NB4 (cell line): ENCODE measurements at regions not wholly inside any gene's neighbourhood (a gene's known extent, or its start where the extent isn't known, plus 50 kb on each side); places are given as distances from the start of the nearest gene placed in this dataset.

Experiments
- MYC ChIP-seq: IDR thresholded peaks from 2 replicates; pipeline ENCODE4 v1.6.1; 2011; ENCODE audit warnings: low read depth, low read length
- POLR2A ChIP-seq: IDR thresholded peaks from 2 replicates; pipeline ENCODE4 v1.6.1; 2011; ENCODE audit warnings: mild to moderate bottlenecking; ENCODE audit not compliant: insufficient read length; ENCODE audit errors: extremely low read depth
- TF ChIP-seq, protein P1 (sequence below): IDR thresholded peaks from one replicate; pipeline ENCODE4 v1.5.1; 2012; ENCODE audit warnings: low read depth, low read length
- TF ChIP-seq, protein P2 (sequence below): IDR thresholded peaks from 2 replicates; pipeline ENCODE4 v1.6.1; 2011; ENCODE audit warnings: low read depth, low read length

DNA sequence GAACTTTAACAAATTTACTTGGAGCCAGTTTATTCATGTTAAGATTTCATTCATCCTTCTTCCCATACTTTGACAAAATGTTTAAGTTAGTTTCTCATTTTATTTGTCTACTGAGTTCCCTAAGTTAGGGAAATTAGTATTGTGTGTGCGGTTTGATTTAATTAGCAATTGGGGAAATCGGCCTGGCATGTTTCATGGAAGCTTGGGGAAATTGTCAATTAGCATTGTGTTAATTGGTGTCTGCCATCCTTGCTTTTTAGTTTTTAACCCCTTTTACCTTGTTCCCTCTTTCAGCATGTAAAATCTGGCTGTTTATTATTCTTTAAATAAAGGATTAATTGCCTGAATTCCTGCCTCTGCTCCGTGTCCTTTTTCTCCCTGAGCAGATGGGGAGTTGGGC is 279.6 kb downstream of the BCL11A start:
- TF ChIP-seq POLR2A, result no peak
- TF ChIP-seq, protein P1, sequence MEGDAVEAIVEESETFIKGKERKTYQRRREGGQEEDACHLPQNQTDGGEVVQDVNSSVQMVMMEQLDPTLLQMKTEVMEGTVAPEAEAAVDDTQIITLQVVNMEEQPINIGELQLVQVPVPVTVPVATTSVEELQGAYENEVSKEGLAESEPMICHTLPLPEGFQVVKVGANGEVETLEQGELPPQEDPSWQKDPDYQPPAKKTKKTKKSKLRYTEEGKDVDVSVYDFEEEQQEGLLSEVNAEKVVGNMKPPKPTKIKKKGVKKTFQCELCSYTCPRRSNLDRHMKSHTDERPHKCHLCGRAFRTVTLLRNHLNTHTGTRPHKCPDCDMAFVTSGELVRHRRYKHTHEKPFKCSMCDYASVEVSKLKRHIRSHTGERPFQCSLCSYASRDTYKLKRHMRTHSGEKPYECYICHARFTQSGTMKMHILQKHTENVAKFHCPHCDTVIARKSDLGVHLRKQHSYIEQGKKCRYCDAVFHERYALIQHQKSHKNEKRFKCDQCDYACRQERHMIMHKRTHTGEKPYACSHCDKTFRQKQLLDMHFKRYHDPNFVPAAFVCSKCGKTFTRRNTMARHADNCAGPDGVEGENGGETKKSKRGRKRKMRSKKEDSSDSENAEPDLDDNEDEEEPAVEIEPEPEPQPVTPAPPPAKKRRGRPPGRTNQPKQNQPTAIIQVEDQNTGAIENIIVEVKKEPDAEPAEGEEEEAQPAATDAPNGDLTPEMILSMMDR, result no peak
- TF ChIP-seq, protein P2, sequence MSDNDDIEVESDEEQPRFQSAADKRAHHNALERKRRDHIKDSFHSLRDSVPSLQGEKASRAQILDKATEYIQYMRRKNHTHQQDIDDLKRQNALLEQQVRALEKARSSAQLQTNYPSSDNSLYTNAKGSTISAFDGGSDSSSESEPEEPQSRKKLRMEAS, result no peak
- no peak for TF ChIP-seq MYC
